Body of pancreas (tissue), 4 donors: ENCODE measurements at regions not wholly inside any gene's neighbourhood (a gene's known extent, or its start where the extent isn't known, plus 50 kb on each side); places are given as distances from the start of the nearest gene placed in this dataset.

Source experiments
- ATAC-seq: fragments of 150-250 bp; one replicate; pipeline ENCODE4 v1.9.1; 2016
- DNase-seq, 4 donors: peaks; one replicate each; pipeline ENCODE4 v3.0.0-alpha.2; 2019
- H3K27ac ChIP-seq, 4 donors: fragments of 200-600 bp; sonication (generic); 1 replicate in 3 of 4; 2 replicates in 1 of 4; pipeline versions ENCODE4 v1.5.1 to v1.6.1; 2016 to 2019; ENCODE audit warnings: mild to moderate bottlenecking in 1 of 4, mixed read lengths in 1 of 4, moderate library complexity in 1 of 4
- H3K27me3 ChIP-seq, 2 donors: fragments of 200-600 bp; sonication (generic); one replicate each; pipeline ENCODE4 v1.6.0; 2016; ENCODE audit warnings: mild to moderate bottlenecking in 1 of 2
- H3K36me3 ChIP-seq, 2 donors: fragments of 200-600 bp; sonication (generic); replicated peaks in 1 of 2; 2 replicates each; pipeline ENCODE4 v1.5.1; 2016; ENCODE audit warnings: low read depth in 2 of 2; ENCODE audit not compliant: insufficient read depth in 1 of 2
- H3K4me1 ChIP-seq: fragments of 200-600 bp; sonication (generic); one replicate; pipeline ENCODE4 v1.6.0; 2016
- H3K4me3 ChIP-seq, 2 donors: fragments of 200-600 bp; sonication (generic); 1 replicate in 1 of 2; 2 replicates in 1 of 2; pipeline ENCODE4 v1.5.1; 2016 to 2019
- H3K9me3 ChIP-seq, 3 donors: fragments of 200-600 bp; sonication (generic); 1 replicate in 2 of 3; 2 replicates in 1 of 3; pipeline ENCODE4 v1.5.1; 2016
- POLR2A ChIP-seq, 3 donors: fragments of 450-650 bp; IDR thresholded peaks; one replicate each; pipeline ENCODE4 v1.6.1; 2016; ENCODE audit warnings: antibody characterized with exemption in 3 of 3, mild to moderate bottlenecking in 2 of 3
- WGBS, 2 donors: methylation state at CpG; one replicate each; pipeline ENCODE4 v1.1.5; 2017; 5-methylcytosine and 5-hydroxymethylcytosine counted together
- intact Hi-C: fragments of 100-400 bp; cut with DNase I; formaldehyde crosslinking; loops from one replicate; pipeline ENCODE4 v1.15.1; 2023
- TF ChIP-seq, protein P1 (sequence below), 7 experiments: fragments of 450-650 bp in 4 of 7; fragments of 200-600 bp in 3 of 7; sonication (generic) in 3 of 7; IDR thresholded peaks; one replicate each; pipeline ENCODE4 v1.5.1; 2016 to 2019; ENCODE audit warnings: antibody characterized with exemption in 7 of 7

DNA sequence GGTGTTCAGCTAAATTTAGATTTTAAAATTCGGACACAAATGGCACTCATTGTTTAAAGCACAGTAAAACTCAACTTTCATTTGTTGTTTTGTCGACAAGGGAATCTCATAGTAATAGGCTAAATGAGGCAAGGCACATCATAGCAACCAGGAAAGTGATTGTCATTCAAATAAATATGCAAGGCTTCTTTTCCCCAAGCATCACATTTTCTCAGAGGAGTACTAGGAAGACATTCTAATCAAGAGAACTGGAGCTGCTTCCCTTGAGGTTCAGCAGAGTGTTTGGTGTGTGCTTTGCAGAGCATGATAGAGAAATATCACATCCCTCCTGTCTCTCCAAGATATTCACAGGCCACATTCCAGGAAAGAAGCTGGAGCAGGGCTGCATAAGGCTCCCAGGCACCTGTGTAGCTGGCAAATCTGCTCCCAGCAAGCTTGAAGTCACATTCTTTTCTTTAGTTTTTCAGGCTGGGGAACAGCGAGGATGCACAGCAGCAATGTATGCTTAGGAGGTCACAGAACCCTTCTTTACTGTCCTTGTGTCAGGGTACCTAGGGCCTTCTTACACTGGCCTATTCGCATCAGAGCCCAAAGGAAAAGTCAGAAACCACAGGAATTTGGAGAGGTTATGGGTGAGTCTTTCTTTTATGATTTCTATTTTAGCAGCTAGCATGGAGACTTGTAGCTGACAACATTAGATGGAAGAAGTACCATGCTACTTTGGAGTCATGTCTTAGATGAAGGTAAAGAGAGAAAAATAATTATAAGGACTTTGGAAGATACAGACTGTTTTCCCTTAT, 95.9 kb upstream of the HDAC9 start:
- intact Hi-C loops: no loop called here
- no peak for DNase-seq
- WGBS, 2 donors: 49 to 54% methylated on average over 4 of the region's 4 CpGs
- H3K36me3 ChIP-seq: no peaks in the 10 kb centered on the region
- no peak for ATAC-seq
- no peaks in the 10 kb centered on the region for H3K27me3 ChIP-seq
- no peak overlapping the region for H3K27ac ChIP-seq
- H3K4me1 ChIP-seq: no peaks in the 10 kb centered on the region
- TF ChIP-seq POLR2A (IDR thresholded peaks at IDR 0.05): no peak
- TF ChIP-seq, protein P1, sequence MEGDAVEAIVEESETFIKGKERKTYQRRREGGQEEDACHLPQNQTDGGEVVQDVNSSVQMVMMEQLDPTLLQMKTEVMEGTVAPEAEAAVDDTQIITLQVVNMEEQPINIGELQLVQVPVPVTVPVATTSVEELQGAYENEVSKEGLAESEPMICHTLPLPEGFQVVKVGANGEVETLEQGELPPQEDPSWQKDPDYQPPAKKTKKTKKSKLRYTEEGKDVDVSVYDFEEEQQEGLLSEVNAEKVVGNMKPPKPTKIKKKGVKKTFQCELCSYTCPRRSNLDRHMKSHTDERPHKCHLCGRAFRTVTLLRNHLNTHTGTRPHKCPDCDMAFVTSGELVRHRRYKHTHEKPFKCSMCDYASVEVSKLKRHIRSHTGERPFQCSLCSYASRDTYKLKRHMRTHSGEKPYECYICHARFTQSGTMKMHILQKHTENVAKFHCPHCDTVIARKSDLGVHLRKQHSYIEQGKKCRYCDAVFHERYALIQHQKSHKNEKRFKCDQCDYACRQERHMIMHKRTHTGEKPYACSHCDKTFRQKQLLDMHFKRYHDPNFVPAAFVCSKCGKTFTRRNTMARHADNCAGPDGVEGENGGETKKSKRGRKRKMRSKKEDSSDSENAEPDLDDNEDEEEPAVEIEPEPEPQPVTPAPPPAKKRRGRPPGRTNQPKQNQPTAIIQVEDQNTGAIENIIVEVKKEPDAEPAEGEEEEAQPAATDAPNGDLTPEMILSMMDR (IDR thresholded peaks at IDR 0.05): no peak
- no peaks in the 10 kb centered on the region for H3K9me3 ChIP-seq
- H3K4me3 ChIP-seq: no peak overlapping the region

DNA sequence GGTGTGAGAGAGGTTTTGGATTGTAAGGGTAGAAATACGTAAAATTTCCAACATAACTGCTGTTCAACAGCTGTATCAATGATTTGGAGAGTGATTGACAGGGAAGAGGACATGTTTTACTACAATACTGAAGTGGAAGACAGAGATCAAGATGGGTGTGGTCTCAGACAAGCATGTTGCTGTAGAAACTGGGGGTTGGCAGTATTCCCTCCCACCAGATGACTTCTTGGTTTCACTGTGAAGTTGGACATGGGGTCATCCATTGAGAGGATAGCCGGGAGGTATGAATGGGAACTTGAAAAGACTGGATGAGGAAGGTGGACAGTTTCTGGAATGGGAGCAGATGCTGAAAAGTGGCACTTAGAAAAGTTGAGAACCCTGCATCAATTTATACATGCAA, 95.3 kb upstream of the HDAC9 start:
- no peak for TF ChIP-seq POLR2A (IDR thresholded peaks at IDR 0.05)
- TF ChIP-seq, protein P1 (IDR thresholded peaks at IDR 0.05): no peak
- 64 to 74% methylated on average over 2 of the region's 2 CpGs for WGBS, 2 donors
- Histone ChIP-seq H3K27me3 (no peaks in the 10 kb centered on the region), H3K4me3 (no peak overlapping the region), H3K27ac (no peak overlapping the region), H3K36me3 (no peaks in the 10 kb centered on the region), H3K4me1 (no peaks in the 10 kb centered on the region), H3K9me3 (no peaks in the 10 kb centered on the region)
- ATAC-seq (no peak), DNase-seq (no peak)
- intact Hi-C loops: no loop called here

DNA sequence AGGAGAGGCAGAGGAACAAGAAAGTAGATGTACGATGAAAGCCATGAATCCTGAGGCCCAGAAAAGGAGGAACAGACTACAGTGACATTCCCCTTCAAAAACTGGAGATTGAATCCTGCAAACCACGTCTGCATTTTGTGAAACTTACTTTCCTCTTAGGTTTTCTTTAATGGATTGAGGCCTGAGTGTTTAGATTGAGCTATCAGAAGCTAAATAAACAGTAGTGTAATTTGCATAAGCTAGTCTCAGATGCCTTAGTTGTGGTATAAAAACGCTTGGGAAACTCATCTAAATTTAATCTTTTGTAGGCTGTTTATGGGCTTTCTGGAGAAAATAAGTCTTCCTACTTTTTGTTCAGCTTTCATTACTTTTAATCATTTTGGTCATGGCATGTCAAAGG, 94.8 kb upstream of the HDAC9 start:
- Histone ChIP-seq H3K36me3 (no peaks in the 10 kb centered on the region), H3K27ac (no peak overlapping the region), H3K4me3 (no peak overlapping the region), H3K4me1 (no peaks in the 10 kb centered on the region), H3K27me3 (no peaks in the 10 kb centered on the region), H3K9me3 (no peaks in the 10 kb centered on the region)
- DNase-seq (no peak), ATAC-seq (no peak)
- TF ChIP-seq, protein P1 (IDR thresholded peaks at IDR 0.05): no peak
- no peak for TF ChIP-seq POLR2A (IDR thresholded peaks at IDR 0.05)
- intact Hi-C loops: no loop called here
- WGBS, 2 donors: 34 to 41% methylated on average over 3 of the region's 3 CpGs

DNA sequence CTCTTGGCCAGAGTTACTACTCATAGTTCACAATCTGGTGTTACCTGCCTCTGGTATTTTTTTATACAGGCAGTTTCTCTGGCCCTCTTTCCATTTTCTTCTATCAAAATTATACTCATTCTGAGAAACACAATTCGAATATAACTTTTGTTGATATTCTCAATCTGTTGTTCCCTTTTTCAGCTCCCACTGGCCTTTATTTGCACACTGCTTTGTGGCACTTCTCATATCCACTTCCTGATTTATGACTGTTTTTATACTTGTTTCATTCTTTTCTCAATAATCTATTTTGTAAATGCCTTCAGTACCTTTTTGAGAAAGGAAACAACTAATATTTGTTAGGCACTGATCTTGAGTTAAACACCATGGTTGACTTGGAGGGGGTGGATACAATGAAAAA, 93.8 kb upstream of the HDAC9 start:
- H3K4me1 ChIP-seq: no peaks in the 10 kb centered on the region
- H3K9me3 ChIP-seq: no peaks in the 10 kb centered on the region
- DNase-seq (no peak), ATAC-seq (no peak)
- H3K27ac ChIP-seq: no peak overlapping the region
- TF ChIP-seq, protein P1 (IDR thresholded peaks at IDR 0.05): no peak
- TF ChIP-seq POLR2A (IDR thresholded peaks at IDR 0.05): no peak
- H3K27me3 ChIP-seq: no peaks in the 10 kb centered on the region
- intact Hi-C loops: no loop called here
- no peaks in the 10 kb centered on the region for H3K36me3 ChIP-seq
- no peak overlapping the region for H3K4me3 ChIP-seq
- WGBS, 2 donors: 33 to 34% methylated on average over 1 of the region's 1 CpG
